Right lobe of liver (tissue), 6 donors: ENCODE measurements at regions not wholly inside any gene's neighbourhood (a gene's known extent, or its start where the extent isn't known, plus 50 kb on each side); places are given as distances from the start of the nearest gene placed in this dataset.
"Not testable (repeated sequence)": the region's sequence is repeated elsewhere in the genome, so short reads cannot be mapped to it uniquely, and the experiment has no call there.

Experiments used
- ATAC-seq, 4 donors: fragments of 200-7000 bp; cut with Tn5 transposase; one replicate each; pipeline ENCODE4 v1.9.1; 2020; ENCODE audit warnings: mild to moderate bottlenecking in 4 of 4, moderate library complexity in 4 of 4
- DNase-seq, 3 donors: peaks; one replicate each; pipeline ENCODE4 v3.0.0-alpha.2; 2020
- H3K27ac ChIP-seq, 3 donors: fragments of 200-600 bp; one replicate each; pipeline ENCODE4 v1.8.0; 2022
- H3K27me3 ChIP-seq, 2 donors: fragments of 200-600 bp; one replicate each; pipeline ENCODE4 v1.8.0; 2022
- H3K36me3 ChIP-seq, 4 donors: fragments of 200-600 bp; sonication (generic) in 1 of 4; one replicate each; pipeline versions ENCODE4 v1.5.1 to v1.8.0; 2017 to 2022; ENCODE audit warnings: control low read depth in 1 of 4
- H3K4me1 ChIP-seq, 4 donors: fragments of 200-600 bp; sonication (generic) in 1 of 4; one replicate each; pipeline versions ENCODE4 v1.5.1 to v1.8.0; 2017 to 2022; ENCODE audit warnings: control low read depth in 1 of 4
- H3K4me3 ChIP-seq, 3 donors: fragments of 200-600 bp; one replicate each; pipeline ENCODE4 v1.8.0; 2022
- H3K9me3 ChIP-seq, 4 donors: fragments of 200-600 bp; sonication (generic) in 1 of 4; one replicate each; pipeline versions ENCODE4 v1.5.1 to v1.8.0; 2017 to 2022; ENCODE audit warnings: control low read depth in 1 of 4
- CTCF ChIP-seq, 4 donors: fragments of 200-600 bp in 3 of 4; fragments of 450-650 bp in 1 of 4; IDR thresholded peaks; one replicate each; pipeline versions ENCODE4 v1.5.1 to v1.8.0; 2016 to 2022; ENCODE audit warnings: antibody characterized with exemption in 4 of 4, mild to moderate bottlenecking in 2 of 4
- POLR2A ChIP-seq: fragments of 450-650 bp; IDR thresholded peaks from one replicate; pipeline ENCODE4 v1.6.1; 2017; ENCODE audit warnings: antibody characterized with exemption, mild to moderate bottlenecking
- WGBS: methylation state at CpG from one replicate; pipeline ENCODE4 v1.1.6; 2018; ENCODE audit warnings: low coverage, low lambda C conversion rate; ENCODE audit not compliant: insufficient coverage; ENCODE audit errors: missing lambda C conversion rate; 5-methylcytosine and 5-hydroxymethylcytosine counted together
- intact Hi-C, 2 donors: fragments of 100-400 bp; cut with DNase I; formaldehyde crosslinking; loops; one replicate each; pipeline versions ENCODE4 v1.11.2 to v1.14.1; 2022
- donor health status: DM: no; HTN: yes; CAD: no.
- donor health status: DM: no; HTN: no; CAD: no.
- donor health status: DM: no; HTN: no; CAD: no.
- donor health status: DM: no; HTN: yes; CAD: no.
- donor health status: DM: no; HTN: yes; CAD: no.

GRCh38 chr3:34891941-34892340 lies 747.4 kb upstream of the ARPP21 start:
- TF ChIP-seq CTCF (IDR thresholded peaks at IDR 0.05) (no peak), POLR2A (no peak)

GRCh38 chr3:34895841-34896240 lies 743.5 kb upstream of the ARPP21 start:
- Histone ChIP-seq H3K36me3 (no peaks in the 10 kb centered on the region), H3K4me3 (no peak overlapping the region), H3K4me1 (no peaks in the 10 kb centered on the region), H3K9me3 (no peaks in the 10 kb centered on the region), H3K27me3 (no peaks in the 10 kb centered on the region), H3K27ac (no peak overlapping the region)
- WGBS, result 78% methylated on average over 1 of the region's 1 CpG
- DNase-seq, result no peak
- no peak for TF ChIP-seq POLR2A
- TF ChIP-seq CTCF (IDR thresholded peaks at IDR 0.05), result no peak
- no peak for ATAC-seq
- intact Hi-C loops, result no loop called here

More at GRCh38 chr3:34891941-34892340, 747.4 kb upstream of the ARPP21 start:
- no peak overlapping the region for H3K27ac ChIP-seq
- intact Hi-C loops, result no loop called here
- H3K9me3 ChIP-seq, result no peaks in the 10 kb centered on the region
- DNase-seq (no peak), ATAC-seq (no peak)
- H3K4me3 ChIP-seq, result no peak overlapping the region
- WGBS, result 54% methylated on average over 3 of the region's 3 CpGs
- no peaks in the 10 kb centered on the region for H3K4me1 ChIP-seq
- no peaks in the 10 kb centered on the region for H3K27me3 ChIP-seq
- H3K36me3 ChIP-seq, result no peaks in the 10 kb centered on the region

GRCh38 chr3:34909679-34910078 lies 729.6 kb upstream of the ARPP21 start:
- H3K4me1 ChIP-seq, H3K9me3 ChIP-seq, DNase-seq, intact Hi-C loops, H3K27me3 ChIP-seq, H3K36me3 ChIP-seq, H3K4me3 ChIP-seq, ATAC-seq, H3K27ac ChIP-seq: not testable (repeated sequence)
- WGBS, result 93% methylated on average over 4 of the region's 4 CpGs

GRCh38 chr3:34919025-34919424 lies 720.3 kb upstream of the ARPP21 start:
- no peaks in the 10 kb centered on the region for H3K36me3 ChIP-seq
- no peaks in the 10 kb centered on the region for H3K9me3 ChIP-seq
- no peaks in the 10 kb centered on the region for H3K4me1 ChIP-seq
- intact Hi-C loops, result no loop called here
- H3K27ac ChIP-seq, result no peak overlapping the region
- TF ChIP-seq POLR2A (no peak), CTCF (IDR thresholded peaks at IDR 0.05) (no peak)
- no peak overlapping the region for H3K4me3 ChIP-seq
- no peaks in the 10 kb centered on the region for H3K27me3 ChIP-seq
- ATAC-seq, result no peak
- DNase-seq, result no peak

GRCh38 chr3:34920806-34921205 lies 718.5 kb upstream of the ARPP21 start:
- Histone ChIP-seq H3K36me3 (no peaks in the 10 kb centered on the region), H3K9me3 (no peaks in the 10 kb centered on the region), H3K27ac (no peak overlapping the region), H3K4me3 (no peak overlapping the region), H3K4me1 (no peaks in the 10 kb centered on the region), H3K27me3 (no peaks in the 10 kb centered on the region)
- intact Hi-C loops, result no loop called here
- no peak for ATAC-seq
- no peak for DNase-seq
- TF ChIP-seq CTCF (IDR thresholded peaks at IDR 0.05), result no peak
